ENCODE measurements at regions not wholly inside any gene's neighbourhood (a gene's known extent, or its start where the extent isn't known, plus 50 kb on each side); places are given as distances from the start of the nearest gene placed in this dataset.

- TF ChIP-seq POLR2AphosphoS5 (IDR thresholded peaks at IDR 0.05; ENCODE audit: borderline replicate concordance, low read depth, low read length) (no peak), EZH2 (IDR thresholded peaks at IDR 0.05) (no peak), FOXP2 (optimal IDR thresholded peaks at IDR 0.05; ENCODE audit: control extremely low read depth, extremely low read length, insufficient read depth) (no peak)
Observed at GRCh38 chr6:40688214-40688761, 101.1 kb upstream of the LRFN2 start.

All from SK-N-MC (cell line).